ENCODE measurements at regions not wholly inside any gene's neighbourhood (a gene's known extent, or its start where the extent isn't known, plus 50 kb on each side); places are given as distances from the start of the nearest gene placed in this dataset.

GRCh38 chr20:52446421-52447224 lies 255.0 kb upstream of the ZFP64 start:
- TF ChIP-seq CTCF (IDR thresholded peaks at IDR 0.05; ENCODE audit: low read depth, low read length, missing input control) (no peak), JUND (IDR thresholded peaks at IDR 0.05) (no peak), FOXA1 (IDR thresholded peaks at IDR 0.05) (no peak), EGR1 (IDR thresholded peaks at IDR 0.05; ENCODE audit: low read depth in 2 of 2) (no peak), ATF3 (IDR thresholded peaks at IDR 0.05) (no peak), RAD21 (IDR thresholded peaks at IDR 0.05) (no peak), MAX (IDR thresholded peaks at IDR 0.05) (no peak), ZBTB33 (IDR thresholded peaks at IDR 0.05) (no peak), TAF1 (conservative IDR thresholded peaks at IDR 0.05) (no peak), REST (IDR thresholded peaks at IDR 0.05) (no peak), FOXA2 (IDR thresholded peaks at IDR 0.05) (no peak), HNF4G (IDR thresholded peaks at IDR 0.05) (no peak), YY1 (IDR thresholded peaks at IDR 0.05) (no peak)
